ENCODE measurements at regions not wholly inside any gene's neighbourhood (a gene's known extent, or its start where the extent isn't known, plus 50 kb on each side); places are given as distances from the start of the nearest gene placed in this dataset.

DNA sequence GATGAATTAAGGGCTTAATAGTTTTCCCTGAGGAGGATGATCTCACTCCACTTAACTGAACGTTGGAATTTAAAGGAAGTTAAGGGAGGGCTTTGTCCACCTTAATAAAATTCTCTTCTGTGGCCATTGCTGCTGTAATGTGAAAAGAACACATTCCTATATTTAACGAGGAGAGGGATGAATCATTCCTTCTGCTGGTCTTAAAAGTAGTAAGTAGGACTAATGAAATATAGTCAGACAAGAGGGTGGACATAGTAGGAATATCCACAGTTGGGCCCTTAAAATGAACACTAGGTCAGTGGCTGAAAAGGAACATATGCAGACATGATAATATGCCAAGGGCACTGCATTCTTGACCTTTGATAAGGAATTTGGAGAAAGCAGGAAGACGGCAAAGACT, 405.6 kb downstream of the PMP22 start:
- Mint-ChIP-seq H3K4me3 (no peak overlapping the region), H3K27ac (no peak overlapping the region), H3K36me3 (ENCODE audit: low read depth) (no peaks in the 10 kb centered on the region), H3K4me1 (ENCODE audit: low read depth) (no peaks in the 10 kb centered on the region), H3K27me3 (ENCODE audit: low read depth) (no peaks in the 10 kb centered on the region), H3K9me3 (no peaks in the 10 kb centered on the region)
- no peak for DNase-seq (ENCODE audit: low spot score)

DNA sequence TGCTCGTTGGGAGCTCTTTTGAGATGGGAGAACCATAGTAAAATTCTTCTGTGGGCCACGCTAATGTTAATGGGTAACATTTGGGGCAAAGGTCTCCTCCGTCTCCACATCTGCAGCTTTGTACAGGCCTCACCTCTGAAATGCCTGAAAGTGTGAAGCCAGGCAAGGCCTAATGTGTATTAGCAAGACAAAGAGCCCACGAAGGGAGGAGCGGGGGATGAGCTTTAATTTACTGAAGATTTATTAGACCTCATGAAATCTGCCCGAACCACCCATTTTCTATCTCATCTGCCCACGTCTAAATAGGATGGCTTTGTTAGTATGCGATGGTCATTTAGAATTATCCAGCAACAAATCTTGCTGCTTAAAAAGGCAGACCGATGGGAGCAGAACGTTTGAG, 408.9 kb downstream of the PMP22 start:
- Mint-ChIP-seq H3K27ac (no peak overlapping the region), H3K4me1 (ENCODE audit: low read depth) (no peaks in the 10 kb centered on the region), H3K9me3 (no peaks in the 10 kb centered on the region), H3K27me3 (ENCODE audit: low read depth) (no peaks in the 10 kb centered on the region), H3K4me3 (no peak overlapping the region), H3K36me3 (ENCODE audit: low read depth) (no peaks in the 10 kb centered on the region)
- DNase-seq (ENCODE audit: low spot score): no peak

DNA sequence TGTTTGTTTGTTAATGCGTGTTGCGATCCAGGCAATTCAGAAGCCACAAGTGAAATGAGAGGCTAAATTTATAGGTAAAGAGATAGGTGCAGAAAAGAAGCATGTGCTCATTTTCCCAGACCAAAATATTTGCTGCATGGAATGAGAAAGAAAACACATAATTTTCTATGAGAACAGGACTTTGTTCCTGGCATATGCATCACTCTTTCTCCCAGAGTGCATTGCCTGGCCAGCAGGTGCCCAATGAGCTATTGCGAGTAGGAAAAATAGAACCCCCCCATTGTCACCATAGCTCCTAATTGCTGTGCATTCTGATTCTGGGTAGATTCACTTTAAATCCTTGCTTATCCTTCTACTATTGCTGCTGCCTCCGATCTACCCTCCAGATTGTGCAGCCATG, 410.4 kb downstream of the PMP22 start:
- Mint-ChIP-seq H3K27me3 (ENCODE audit: low read depth) (no peaks in the 10 kb centered on the region), H3K4me1 (ENCODE audit: low read depth) (no peaks in the 10 kb centered on the region), H3K27ac (no peak overlapping the region), H3K4me3 (no peak overlapping the region), H3K36me3 (ENCODE audit: low read depth) (no peaks in the 10 kb centered on the region), H3K9me3 (no peaks in the 10 kb centered on the region)
- DNase-seq (ENCODE audit: low spot score): no peak

DNA sequence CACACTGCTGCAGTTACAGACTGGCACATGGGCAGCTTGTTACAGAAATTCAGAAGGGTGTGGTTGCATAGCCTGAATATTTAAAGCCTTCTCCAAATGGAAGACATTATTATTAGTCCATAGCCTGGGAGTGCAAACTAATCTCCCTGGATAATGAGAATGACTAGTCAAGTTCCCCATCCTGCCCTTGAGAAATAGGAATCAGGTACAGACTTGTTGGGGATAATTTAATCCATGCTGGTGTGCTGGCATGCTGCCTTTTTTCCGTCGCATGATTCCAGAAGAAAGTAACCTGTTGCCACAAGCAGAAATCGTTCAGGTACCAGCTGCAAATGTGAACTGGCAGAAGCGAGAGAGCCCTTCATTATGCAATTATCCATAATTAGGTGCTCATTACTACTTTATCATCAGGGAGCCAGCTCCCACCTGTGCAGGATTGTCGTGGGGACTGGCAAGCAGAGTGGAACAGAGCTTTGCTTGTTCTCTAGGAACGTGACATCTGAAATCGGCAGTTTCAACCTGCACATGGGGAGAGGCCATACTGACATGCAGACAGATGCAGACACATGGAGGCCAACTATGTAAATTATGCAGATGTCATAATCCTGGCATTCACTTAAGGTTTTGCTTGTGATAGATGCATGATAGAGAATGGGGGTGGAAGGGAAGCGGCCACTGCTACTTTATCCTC, 419.4 kb downstream of the PMP22 start:
- H3K27ac Mint-ChIP-seq: no peak overlapping the region
- no peak overlapping the region for H3K4me3 Mint-ChIP-seq
- H3K9me3 Mint-ChIP-seq: no peaks in the 10 kb centered on the region
- no peaks in the 10 kb centered on the region for H3K4me1 Mint-ChIP-seq (ENCODE audit: low read depth)
- no peaks in the 10 kb centered on the region for H3K27me3 Mint-ChIP-seq (ENCODE audit: low read depth)
- no peaks in the 10 kb centered on the region for H3K36me3 Mint-ChIP-seq (ENCODE audit: low read depth)
- DNase-seq (ENCODE audit: low spot score): no peak

DNA sequence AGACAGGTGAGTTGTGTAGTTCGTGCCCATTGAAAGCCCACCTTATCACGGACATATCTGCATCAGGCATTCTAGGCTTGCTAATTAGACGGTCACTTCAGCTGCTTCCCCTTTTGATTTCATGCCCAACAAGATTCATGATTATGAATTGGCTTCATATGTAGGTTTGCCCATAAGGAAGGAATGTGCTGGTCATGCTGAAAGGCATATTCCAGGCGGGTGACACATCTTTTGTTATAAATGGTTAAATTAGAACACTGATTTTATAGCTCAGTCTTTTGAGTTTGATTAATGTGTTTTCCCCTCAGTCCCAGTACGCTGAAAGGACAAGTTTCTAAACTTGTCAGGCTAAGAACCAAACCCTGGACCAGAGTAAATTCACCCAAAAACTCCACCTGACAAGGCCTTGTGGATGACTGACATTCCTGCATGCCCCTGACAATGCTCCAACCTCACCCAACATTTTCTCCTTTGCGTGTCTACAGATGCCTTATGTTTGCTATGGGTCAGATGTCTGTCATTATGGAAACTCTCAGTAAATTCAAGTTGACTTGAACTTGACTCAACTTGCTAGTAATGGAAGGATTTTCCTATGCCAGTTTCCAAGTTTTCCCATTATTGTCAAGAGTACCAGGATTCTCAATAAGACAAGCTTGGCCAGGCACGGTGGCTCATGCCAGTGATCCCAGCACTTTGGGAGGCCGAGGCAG, 421.9 kb downstream of the PMP22 start:
- no peak for DNase-seq (ENCODE audit: low spot score)
- Mint-ChIP-seq H3K4me3 (no peak overlapping the region), H3K4me1 (ENCODE audit: low read depth) (no peaks in the 10 kb centered on the region), H3K36me3 (ENCODE audit: low read depth) (no peaks in the 10 kb centered on the region), H3K27me3 (ENCODE audit: low read depth) (no peaks in the 10 kb centered on the region), H3K9me3 (no peaks in the 10 kb centered on the region), H3K27ac (no peak overlapping the region)

DNA sequence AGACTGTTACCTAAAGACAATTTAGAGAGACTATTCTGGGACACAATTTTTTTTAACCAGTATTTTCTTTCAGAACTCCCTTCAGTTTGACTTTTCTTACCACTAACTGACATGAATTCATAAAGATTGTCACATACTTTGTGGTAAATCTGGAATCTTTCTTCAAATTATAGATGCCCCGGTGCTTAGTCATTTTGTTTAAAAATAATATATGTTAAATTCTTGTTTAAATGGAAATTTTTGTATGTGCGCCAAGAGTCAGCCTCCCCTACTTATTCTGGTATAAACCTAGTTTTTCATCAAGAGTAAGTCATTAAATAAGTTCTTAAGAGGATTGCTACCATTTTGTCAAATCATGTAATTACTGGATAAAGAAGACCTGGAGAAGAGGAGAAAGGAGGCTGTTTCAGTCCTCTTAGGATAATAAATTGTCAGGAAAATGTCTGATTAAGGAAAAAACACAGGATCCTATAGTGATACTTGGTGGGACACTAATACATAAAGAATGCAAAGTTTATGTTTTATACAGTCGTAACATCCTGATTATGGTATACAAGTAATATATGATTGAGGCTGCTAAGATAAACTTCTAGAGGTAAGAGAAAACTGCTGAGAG, 424.4 kb downstream of the PMP22 start:
- DNase-seq (ENCODE audit: low spot score): no peak
- no peaks in the 10 kb centered on the region for H3K27me3 Mint-ChIP-seq (ENCODE audit: low read depth)
- no peaks in the 10 kb centered on the region for H3K36me3 Mint-ChIP-seq (ENCODE audit: low read depth)
- H3K9me3 Mint-ChIP-seq: no peaks in the 10 kb centered on the region
- no peak overlapping the region for H3K27ac Mint-ChIP-seq
- no peak overlapping the region for H3K4me3 Mint-ChIP-seq
- no peaks in the 10 kb centered on the region for H3K4me1 Mint-ChIP-seq (ENCODE audit: low read depth)

DNA sequence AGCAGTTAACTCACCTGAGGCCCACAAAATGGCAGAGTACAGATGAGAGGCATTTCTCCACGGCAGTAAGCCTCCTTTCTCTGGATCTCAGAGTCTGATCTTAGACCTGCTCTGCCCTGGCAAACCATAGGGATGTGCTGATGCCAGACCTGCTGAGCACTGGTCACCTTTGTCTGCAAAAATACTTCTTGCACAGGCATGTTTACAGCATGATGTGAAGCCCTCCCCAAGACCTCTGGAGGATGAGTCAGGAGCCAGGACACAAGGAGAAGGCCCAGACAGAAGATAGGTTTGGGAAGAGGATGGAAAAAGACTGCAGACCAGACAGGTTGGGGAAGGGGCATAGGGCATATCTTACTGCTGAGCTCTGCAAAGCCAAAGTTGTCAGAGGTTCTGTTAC, 426.6 kb downstream of the PMP22 start:
- Mint-ChIP-seq H3K4me3 (no peak overlapping the region), H3K9me3 (no peaks in the 10 kb centered on the region), H3K27me3 (ENCODE audit: low read depth) (no peaks in the 10 kb centered on the region), H3K27ac (no peak overlapping the region), H3K36me3 (ENCODE audit: low read depth) (no peaks in the 10 kb centered on the region), H3K4me1 (ENCODE audit: low read depth) (no peaks in the 10 kb centered on the region)
- DNase-seq (ENCODE audit: low spot score): no peak

DNA sequence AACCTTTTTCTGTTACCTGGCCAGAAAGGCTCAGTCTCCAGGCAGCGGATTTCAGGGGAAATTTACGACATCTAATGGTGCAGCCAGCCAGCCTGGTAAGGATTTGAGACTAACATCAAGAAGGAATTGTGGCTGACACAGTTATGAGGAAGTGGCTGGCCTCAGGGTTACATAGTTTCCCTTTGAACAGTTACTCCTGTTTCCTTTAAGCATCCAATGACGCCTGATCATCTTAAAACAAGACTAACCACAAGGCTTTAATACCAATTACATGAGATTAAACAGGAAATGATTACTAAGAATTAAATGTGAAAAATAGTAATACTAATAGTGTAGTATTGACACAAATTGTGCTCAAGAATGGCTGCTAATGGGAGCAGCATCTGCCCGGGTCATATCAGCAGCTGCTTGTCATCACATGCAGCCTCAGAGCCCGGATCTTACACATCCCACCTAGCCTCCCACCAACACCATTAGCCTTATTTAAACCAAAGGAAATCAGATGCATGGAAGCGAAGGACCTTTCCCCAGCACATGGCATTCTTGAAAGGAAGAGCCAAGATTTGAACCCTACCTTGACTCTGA, 431.8 kb downstream of the PMP22 start:
- H3K27ac Mint-ChIP-seq: no peak overlapping the region
- no peaks in the 10 kb centered on the region for H3K9me3 Mint-ChIP-seq

DNA sequence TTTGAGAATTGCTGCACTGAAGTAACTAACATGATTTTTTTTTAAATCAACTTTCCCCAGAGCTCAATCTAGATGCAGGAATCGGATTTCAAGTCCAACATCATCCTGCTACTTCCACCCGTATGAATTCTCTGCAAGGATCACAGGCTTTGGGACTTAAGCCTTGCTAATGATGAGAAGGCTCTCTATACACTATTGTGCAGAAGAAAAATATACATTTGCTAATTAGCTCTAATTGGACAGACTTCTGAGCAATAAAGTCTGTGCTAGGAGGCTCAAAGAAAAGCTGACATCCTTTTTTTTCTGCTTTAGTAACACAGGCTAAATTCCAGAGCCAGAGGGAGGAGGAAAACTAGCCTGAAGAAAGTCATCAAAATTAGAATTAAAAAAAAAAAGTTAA, 433.6 kb downstream of the PMP22 start:
- no peak for DNase-seq (ENCODE audit: low spot score)
- H3K9me3 Mint-ChIP-seq: no peaks in the 10 kb centered on the region
- no peaks in the 10 kb centered on the region for H3K27me3 Mint-ChIP-seq (ENCODE audit: low read depth)
- H3K27ac Mint-ChIP-seq: no peak overlapping the region
- H3K4me1 Mint-ChIP-seq (ENCODE audit: low read depth): no peaks in the 10 kb centered on the region
- H3K36me3 Mint-ChIP-seq (ENCODE audit: low read depth): no peaks in the 10 kb centered on the region
- no peak overlapping the region for H3K4me3 Mint-ChIP-seq

More for the DNA sequence above, 431.8 kb downstream of the PMP22 start:
- no peak overlapping the region for H3K4me3 Mint-ChIP-seq
- no peaks in the 10 kb centered on the region for H3K27me3 Mint-ChIP-seq (ENCODE audit: low read depth)
- DNase-seq (ENCODE audit: low spot score): no peak
- H3K4me1 Mint-ChIP-seq (ENCODE audit: low read depth): no peaks in the 10 kb centered on the region
- no peaks in the 10 kb centered on the region for H3K36me3 Mint-ChIP-seq (ENCODE audit: low read depth)

DNA sequence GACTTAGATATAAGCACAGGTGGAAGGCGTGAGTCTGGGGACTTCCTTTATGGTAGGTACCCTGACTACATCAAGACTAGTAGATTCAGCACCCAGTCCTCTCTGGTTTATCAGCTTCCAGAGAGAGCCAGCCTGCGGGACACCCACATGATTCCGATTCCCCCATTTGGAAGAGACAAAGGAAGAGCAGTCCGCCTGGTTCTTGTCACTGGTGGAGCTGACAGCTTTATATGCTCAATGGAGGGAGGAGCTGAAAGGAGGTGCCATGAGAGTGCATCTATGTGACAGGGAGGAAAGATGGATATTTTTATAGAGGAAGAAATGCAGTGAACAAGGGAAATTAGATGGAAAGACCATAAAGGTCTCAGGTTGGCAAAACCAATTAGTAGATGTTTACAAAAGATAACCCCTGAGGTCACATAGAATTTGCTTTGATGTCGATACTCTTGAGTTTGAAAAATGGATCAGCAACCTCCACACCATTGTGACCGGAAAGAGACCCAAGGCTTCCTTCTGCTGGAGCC, 437.7 kb downstream of the PMP22 start:
- Mint-ChIP-seq H3K4me3 (no peak overlapping the region), H3K4me1 (ENCODE audit: low read depth) (no peaks in the 10 kb centered on the region), H3K27me3 (ENCODE audit: low read depth) (no peaks in the 10 kb centered on the region), H3K36me3 (ENCODE audit: low read depth) (no peaks in the 10 kb centered on the region), H3K9me3 (peaks cover 6% of the 10 kb centered on the region), H3K27ac (no peak overlapping the region)
- no peak for DNase-seq (ENCODE audit: low spot score)

DNA sequence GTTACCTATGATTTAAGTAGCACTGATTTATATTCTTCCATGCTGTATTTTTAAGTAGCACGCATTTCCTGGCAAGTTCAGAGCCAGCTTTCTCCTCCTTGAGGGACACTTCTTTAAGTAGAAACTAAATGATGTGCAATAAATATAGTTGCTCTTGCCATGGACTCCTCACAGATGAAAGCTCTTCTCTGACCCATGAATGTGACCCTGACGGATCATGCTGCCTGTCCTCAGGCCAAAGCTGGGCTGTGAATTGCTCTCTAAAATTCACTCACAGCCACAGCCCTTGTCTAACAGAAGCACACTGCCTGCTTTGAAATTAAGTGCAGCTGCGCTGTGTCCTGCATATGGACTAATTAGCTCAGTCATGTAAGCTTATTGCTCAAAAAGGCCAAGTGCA, 438.8 kb downstream of the PMP22 start:
- Mint-ChIP-seq H3K27me3 (ENCODE audit: low read depth) (no peaks in the 10 kb centered on the region), H3K27ac (no peak overlapping the region), H3K4me3 (no peak overlapping the region), H3K36me3 (ENCODE audit: low read depth) (no peaks in the 10 kb centered on the region), H3K9me3 (peaks cover 6% of the 10 kb centered on the region), H3K4me1 (ENCODE audit: low read depth) (no peaks in the 10 kb centered on the region)
- DNase-seq (ENCODE audit: low spot score): no peak

DNA sequence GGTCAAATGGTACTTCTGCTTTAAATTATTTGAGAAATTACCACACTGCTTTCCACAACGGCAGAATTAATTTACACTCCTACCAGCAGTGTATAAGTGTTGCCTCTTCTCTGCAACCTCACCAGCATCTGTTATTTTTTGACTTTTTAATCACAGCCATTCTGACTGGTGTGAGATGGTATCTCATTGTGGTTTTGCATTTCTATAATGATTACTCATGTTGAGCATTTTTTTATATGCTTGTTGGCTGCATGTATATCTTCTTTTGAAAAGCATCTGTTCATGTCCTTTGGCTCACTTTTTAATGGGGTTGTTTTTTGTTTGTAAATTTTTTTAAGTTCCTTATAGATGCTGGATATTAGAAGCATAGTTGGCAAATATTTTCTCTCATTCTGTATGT, 446.7 kb downstream of the PMP22 start:
- no peaks in the 10 kb centered on the region for H3K4me1 Mint-ChIP-seq (ENCODE audit: low read depth)
- no peaks in the 10 kb centered on the region for H3K27me3 Mint-ChIP-seq (ENCODE audit: low read depth)
- no peak overlapping the region for H3K27ac Mint-ChIP-seq
- H3K36me3 Mint-ChIP-seq (ENCODE audit: low read depth): no peaks in the 10 kb centered on the region
- H3K4me3 Mint-ChIP-seq: no peak overlapping the region
- no peak for DNase-seq (ENCODE audit: low spot score)
- H3K9me3 Mint-ChIP-seq: peaks cover 7% of the 10 kb centered on the region

DNA sequence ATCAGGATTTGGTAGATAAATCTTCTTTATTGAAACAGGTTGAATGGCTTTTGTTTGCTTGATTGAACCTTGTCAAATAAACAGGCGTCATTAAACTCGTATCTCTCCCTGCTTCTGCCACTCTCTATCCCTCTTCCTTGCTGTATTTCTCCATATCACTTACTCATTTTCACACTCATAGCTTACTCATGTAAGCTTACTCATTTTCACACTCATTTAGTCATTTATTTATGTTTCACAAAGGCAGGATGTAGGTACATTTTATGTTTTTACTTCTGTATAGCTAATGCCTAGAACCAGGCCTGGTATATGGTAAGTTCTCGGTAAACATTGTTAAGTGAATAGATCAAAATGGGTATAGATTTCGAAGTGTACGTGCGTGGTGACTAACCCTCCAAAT, 450.0 kb downstream of the PMP22 start:
- no peaks in the 10 kb centered on the region for H3K4me1 Mint-ChIP-seq (ENCODE audit: low read depth)
- H3K4me3 Mint-ChIP-seq: no peak overlapping the region
- H3K36me3 Mint-ChIP-seq (ENCODE audit: low read depth): no peaks in the 10 kb centered on the region

More for the DNA sequence above, 450.0 kb downstream of the PMP22 start:
- no peak for DNase-seq (ENCODE audit: low spot score)
- Mint-ChIP-seq H3K27me3 (ENCODE audit: low read depth) (no peaks in the 10 kb centered on the region), H3K27ac (no peak overlapping the region), H3K9me3 (peaks cover 7% of the 10 kb centered on the region)

All from T-helper 2 cell treated with Interferon-gamma antibody and Interleukin-4, amounts not matched to agents 5 μg/mL and 100 μg/mL, for 36 hours (primary cell).